ENCODE measurements at regions not wholly inside any gene's neighbourhood (a gene's known extent, or its start where the extent isn't known, plus 50 kb on each side); places are given as distances from the start of the nearest gene placed in this dataset.

- no peak for TF ChIP-seq CTCF (conservative IDR thresholded peaks at IDR 0.05; ENCODE audit: low read depth, low read length)
- TF ChIP-seq EZH2phosphoT487 (IDR thresholded peaks at IDR 0.05; ENCODE audit: borderline replicate concordance, low read length) = no peak
Observed at GRCh38 chr13:55572862-55573261, 1567.9 kb upstream of the PRR20A start.

All from PC-3 (cell line).